ENCODE measurements at regions not wholly inside any gene's neighbourhood (a gene's known extent, or its start where the extent isn't known, plus 50 kb on each side); places are given as distances from the start of the nearest gene placed in this dataset.

DNA sequence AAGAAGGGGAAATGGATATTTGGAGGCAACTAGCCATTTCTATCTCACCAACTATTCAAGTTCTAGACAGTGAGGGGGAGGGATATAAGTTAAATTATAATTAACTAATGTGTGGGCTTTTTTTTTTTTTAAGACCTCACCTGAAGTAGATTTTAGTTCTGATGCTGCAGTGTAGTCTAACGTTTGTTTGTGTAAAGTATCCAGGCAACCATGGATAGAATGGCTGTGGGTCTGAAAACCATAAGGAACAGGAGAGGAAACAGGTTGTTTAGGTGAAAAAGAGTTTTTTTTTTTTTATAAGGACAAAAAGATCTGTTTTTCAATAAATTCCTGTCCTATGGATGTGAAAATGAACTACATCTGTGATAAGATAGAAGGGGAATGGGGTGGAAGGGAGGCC lies 262.4 kb upstream of the PLET1 start:
- Mint-ChIP-seq H3K27me3 (peaks cover 40 to 90% of the 10 kb centered on the region in 2 donors), H3K27ac (no peak overlapping the region), H3K4me3 (no peak overlapping the region), H3K4me1 (ENCODE audit: low read depth in 2 of 2) (no peaks in the 10 kb centered on the region), H3K36me3 (ENCODE audit: insufficient read depth) (no peaks in the 10 kb centered on the region), H3K9me3 (no peaks in the 10 kb centered on the region)
- ATAC-seq (replicated peaks) (no peak), DNase-seq (no peak)

DNA sequence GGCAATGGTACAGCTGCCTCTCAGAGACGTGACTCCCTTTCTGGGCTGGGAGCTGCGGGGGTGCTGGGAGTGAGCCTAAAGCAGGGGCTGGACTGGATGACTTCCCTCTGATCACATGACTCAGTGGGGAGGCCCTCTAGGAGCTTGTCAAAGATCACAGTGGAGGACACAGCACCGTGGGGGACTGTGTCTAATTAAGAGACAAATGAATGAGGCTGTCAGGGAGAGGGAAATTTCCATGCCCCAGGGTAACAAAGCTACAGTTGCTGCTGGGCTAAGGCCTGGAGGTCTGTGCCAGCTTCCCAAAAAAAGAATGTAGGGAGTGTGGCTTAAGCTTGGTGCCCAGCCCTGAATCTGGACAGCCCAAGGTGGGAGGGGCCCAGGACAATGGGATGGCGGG lies 262.8 kb upstream of the PLET1 start:
- H3K9me3 Mint-ChIP-seq = no peaks in the 10 kb centered on the region
- ATAC-seq (replicated peaks) (no peak), DNase-seq (no peak)
- H3K27me3 Mint-ChIP-seq = peaks cover 40 to 85% of the 10 kb centered on the region in 2 donors
- no peaks in the 10 kb centered on the region for H3K4me1 Mint-ChIP-seq (ENCODE audit: low read depth in 2 of 2)
- H3K36me3 Mint-ChIP-seq (ENCODE audit: insufficient read depth) = no peaks in the 10 kb centered on the region
- no peak overlapping the region for H3K4me3 Mint-ChIP-seq
- H3K27ac Mint-ChIP-seq = no peak overlapping the region

DNA sequence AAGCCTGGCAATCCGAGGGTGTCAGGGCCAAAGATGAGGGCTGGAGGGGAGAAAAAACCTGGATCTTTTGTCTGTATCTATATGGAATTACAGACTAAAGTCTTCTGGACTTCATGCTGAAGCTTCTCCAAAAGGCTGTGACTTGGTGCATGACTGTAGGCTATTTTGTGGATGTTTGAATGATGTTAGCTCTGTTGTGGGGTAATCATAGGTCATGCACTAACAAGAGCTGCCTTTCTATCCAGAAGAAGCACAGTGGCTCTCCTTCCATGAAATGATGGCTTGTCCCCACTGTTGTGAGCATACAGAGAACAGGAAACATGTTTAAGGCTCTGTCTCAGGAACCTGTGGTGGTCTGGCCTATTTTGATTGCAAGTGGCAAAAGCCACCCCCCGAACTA lies 263.3 kb upstream of the PLET1 start:
- Mint-ChIP-seq H3K27ac (no peak overlapping the region), H3K27me3 (peaks cover 41 to 85% of the 10 kb centered on the region in 2 donors), H3K36me3 (ENCODE audit: insufficient read depth) (no peaks in the 10 kb centered on the region), H3K9me3 (no peaks in the 10 kb centered on the region), H3K4me1 (ENCODE audit: low read depth in 2 of 2) (no peaks in the 10 kb centered on the region), H3K4me3 (no peak overlapping the region)
- no peak for ATAC-seq (replicated peaks)
- DNase-seq = no peak

DNA sequence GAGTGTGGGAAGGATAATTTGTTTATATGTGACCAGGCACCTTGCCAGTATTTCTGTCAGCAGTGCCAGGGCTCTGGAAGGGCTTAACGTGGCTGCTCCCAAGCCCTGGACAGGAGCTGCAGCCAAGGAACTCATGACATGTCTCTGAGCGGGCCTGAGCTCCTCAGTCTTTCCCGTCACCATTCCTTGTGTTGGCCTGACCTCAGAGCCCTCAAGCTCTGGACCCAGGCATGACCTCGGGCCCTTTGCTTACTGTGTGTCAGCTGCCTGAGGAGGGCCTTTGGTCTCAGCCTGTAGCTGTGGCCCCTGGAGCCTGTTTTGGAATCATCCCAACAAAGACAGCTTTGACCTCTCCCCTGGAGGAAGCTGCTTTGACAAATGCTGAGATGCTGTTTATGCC lies 264.1 kb upstream of the PLET1 start:
- H3K4me1 Mint-ChIP-seq (ENCODE audit: low read depth in 2 of 2) = no peaks in the 10 kb centered on the region
- peaks cover 41 to 83% of the 10 kb centered on the region in 2 donors for H3K27me3 Mint-ChIP-seq
- DNase-seq = no peak
- ATAC-seq (replicated peaks) = no peak
- no peak overlapping the region for H3K4me3 Mint-ChIP-seq
- H3K9me3 Mint-ChIP-seq = no peaks in the 10 kb centered on the region
- H3K36me3 Mint-ChIP-seq (ENCODE audit: insufficient read depth) = no peaks in the 10 kb centered on the region
- H3K27ac Mint-ChIP-seq = no peak overlapping the region

- Mint-ChIP-seq H3K4me3 (no peak overlapping the region), H3K4me1 (ENCODE audit: low read depth in 2 of 2) (no peaks in the 10 kb centered on the region), H3K27ac (no peak overlapping the region), H3K36me3 (ENCODE audit: insufficient read depth) (no peaks in the 10 kb centered on the region), H3K27me3 (peaks cover 41 to 79% of the 10 kb centered on the region in 2 donors), H3K9me3 (no peaks in the 10 kb centered on the region)
- DNase-seq (no peak), ATAC-seq (replicated peaks) (no peak)
Observed at GRCh38 chr11:112525270-112525669, 264.6 kb upstream of the PLET1 start.

DNA sequence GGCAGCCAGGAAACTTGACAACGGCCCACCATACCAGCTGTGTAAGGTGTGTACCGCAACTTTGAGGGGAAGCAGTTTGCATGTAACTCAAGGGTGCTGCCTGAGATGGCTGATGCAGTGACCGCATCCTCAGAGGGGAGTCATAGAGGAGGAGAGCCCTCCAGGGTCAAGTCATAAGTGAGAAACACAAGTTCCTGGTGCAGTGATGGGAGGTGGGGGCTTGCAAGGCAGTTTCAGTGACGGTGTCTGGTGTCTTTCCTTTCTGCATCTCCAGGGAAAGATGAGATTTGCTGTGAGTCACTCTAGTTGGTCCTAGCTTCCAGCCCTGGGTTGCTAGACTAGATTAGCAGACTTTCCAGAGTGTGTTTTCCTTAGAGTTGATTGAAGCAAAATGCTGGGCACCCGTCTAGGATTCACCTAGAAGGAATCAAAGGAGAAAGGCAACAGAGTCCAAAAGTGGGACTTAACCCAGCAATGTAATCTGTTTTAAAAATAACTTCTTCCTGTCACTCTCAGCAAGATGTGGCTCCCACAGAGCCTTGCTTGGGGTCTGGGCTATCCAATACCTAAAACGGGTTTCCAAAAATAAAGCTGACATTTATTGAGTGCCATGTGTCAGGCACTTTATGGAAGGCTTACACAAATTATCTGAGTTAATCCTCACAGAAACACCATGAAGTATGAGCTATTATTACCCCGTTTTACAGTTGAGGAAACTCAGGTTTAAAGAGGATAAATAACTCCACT lies 265.4 kb upstream of the PLET1 start:
- Mint-ChIP-seq H3K27me3 (peaks cover 41 to 71% of the 10 kb centered on the region in 2 donors), H3K4me3 (no peak overlapping the region), H3K4me1 (ENCODE audit: low read depth in 2 of 2) (no peaks in the 10 kb centered on the region), H3K27ac (no peak overlapping the region), H3K9me3 (no peaks in the 10 kb centered on the region), H3K36me3 (ENCODE audit: insufficient read depth) (no peaks in the 10 kb centered on the region)
- no peak for DNase-seq
- no peak for ATAC-seq (replicated peaks)

- no peak overlapping the region for H3K4me3 Mint-ChIP-seq
Observed at GRCh38 chr11:112526699-112527416, 266.2 kb upstream of the PLET1 start.

DNA sequence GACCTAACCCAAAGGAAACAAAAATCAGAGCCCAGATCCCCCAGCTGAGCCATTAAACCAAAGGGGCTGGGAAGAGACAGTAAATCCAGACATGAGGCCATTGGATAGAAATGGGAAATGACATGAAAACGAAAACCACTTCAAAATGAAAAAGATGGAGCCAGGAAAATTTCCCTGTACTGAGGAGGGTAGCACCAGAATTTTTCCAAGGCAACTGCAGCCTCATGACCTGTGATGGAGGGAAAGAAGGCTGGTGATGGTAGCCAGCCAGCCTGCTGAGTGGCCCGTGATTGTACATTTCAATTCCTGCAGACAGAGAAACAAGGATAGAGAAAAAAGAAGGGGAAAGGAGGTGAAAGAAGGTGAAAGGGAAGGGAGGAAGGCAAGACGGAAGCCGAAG lies 268.4 kb upstream of the PLET1 start:
- H3K27me3 Mint-ChIP-seq = peaks cover 32 to 65% of the 10 kb centered on the region in 2 donors
- no peak for ATAC-seq (replicated peaks)

More at GRCh38 chr11:112526699-112527416, 266.2 kb upstream of the PLET1 start:
- no peak for ATAC-seq (replicated peaks)
- Mint-ChIP-seq H3K4me1 (ENCODE audit: low read depth in 2 of 2) (no peaks in the 10 kb centered on the region), H3K9me3 (no peaks in the 10 kb centered on the region), H3K27ac (peak overlapping the region in 1 of 2 donors; percentile 13), H3K36me3 (ENCODE audit: insufficient read depth) (no peaks in the 10 kb centered on the region), H3K27me3 (peaks cover 37 to 69% of the 10 kb centered on the region in 2 donors)
- DNase-seq = no peak

GRCh38 chr11:112532506-112532905 lies 271.8 kb upstream of the PLET1 start:
- no peak for DNase-seq

More for the DNA sequence above, 268.4 kb upstream of the PLET1 start:
- no peaks in the 10 kb centered on the region for H3K36me3 Mint-ChIP-seq (ENCODE audit: insufficient read depth)
- no peaks in the 10 kb centered on the region for H3K9me3 Mint-ChIP-seq
- no peak overlapping the region for H3K4me3 Mint-ChIP-seq
- no peaks in the 10 kb centered on the region for H3K4me1 Mint-ChIP-seq (ENCODE audit: low read depth in 2 of 2)
- no peak for DNase-seq
- no peak overlapping the region for H3K27ac Mint-ChIP-seq

GRCh38 chr11:112533682-112534081 lies 273.0 kb upstream of the PLET1 start:
- DNase-seq (no peak), ATAC-seq (replicated peaks) (no peak)
- Mint-ChIP-seq H3K27ac (no peak overlapping the region), H3K27me3 (peaks cover 43 to 75% of the 10 kb centered on the region in 2 donors), H3K4me3 (no peak overlapping the region), H3K4me1 (ENCODE audit: low read depth in 2 of 2) (no peaks in the 10 kb centered on the region), H3K9me3 (no peaks in the 10 kb centered on the region), H3K36me3 (ENCODE audit: insufficient read depth) (no peaks in the 10 kb centered on the region)

More at GRCh38 chr11:112532506-112532905, 271.8 kb upstream of the PLET1 start:
- Mint-ChIP-seq H3K4me1 (ENCODE audit: low read depth in 2 of 2) (no peaks in the 10 kb centered on the region), H3K9me3 (no peaks in the 10 kb centered on the region), H3K27ac (no peak overlapping the region), H3K4me3 (no peak overlapping the region), H3K27me3 (peaks cover 35 to 68% of the 10 kb centered on the region in 2 donors), H3K36me3 (ENCODE audit: insufficient read depth) (no peaks in the 10 kb centered on the region)
- no peak for ATAC-seq (replicated peaks)

DNA sequence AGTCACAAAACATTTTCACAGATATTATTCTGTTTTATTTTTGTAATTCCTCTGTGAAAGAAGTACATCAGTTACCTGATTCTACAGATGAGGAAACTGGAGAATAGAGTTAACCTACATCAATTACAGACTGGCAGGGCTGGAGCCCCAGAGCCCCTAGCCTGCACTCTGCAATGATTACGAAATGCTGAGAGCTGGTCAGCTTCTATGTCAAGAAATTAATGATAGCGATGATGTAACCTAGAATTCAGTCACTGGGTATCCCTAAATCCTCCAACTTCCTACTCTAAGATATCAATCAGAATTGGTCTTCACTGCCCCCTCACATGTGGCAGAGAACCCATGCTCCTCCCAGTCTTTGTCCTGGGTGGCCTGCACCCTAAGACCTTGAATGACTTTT lies 273.5 kb upstream of the PLET1 start:
- Mint-ChIP-seq H3K27ac (no peak overlapping the region), H3K4me3 (no peak overlapping the region), H3K9me3 (no peaks in the 10 kb centered on the region), H3K4me1 (ENCODE audit: low read depth in 2 of 2) (no peaks in the 10 kb centered on the region), H3K36me3 (ENCODE audit: insufficient read depth) (no peaks in the 10 kb centered on the region), H3K27me3 (peaks cover 43 to 75% of the 10 kb centered on the region in 2 donors)
- DNase-seq (no peak), ATAC-seq (replicated peaks) (no peak)

GRCh38 chr11:112537026-112537425 lies 276.4 kb upstream of the PLET1 start:
- peaks cover 54 to 72% of the 10 kb centered on the region in 2 donors for H3K27me3 Mint-ChIP-seq
- H3K4me1 Mint-ChIP-seq (ENCODE audit: low read depth in 2 of 2) = peaks cover 0 to 3% of the 10 kb centered on the region in 2 donors
- H3K9me3 Mint-ChIP-seq = no peaks in the 10 kb centered on the region
- no peak overlapping the region for H3K27ac Mint-ChIP-seq
- H3K4me3 Mint-ChIP-seq = no peak overlapping the region
- no peak for DNase-seq
- ATAC-seq (replicated peaks) = no peak
- no peaks in the 10 kb centered on the region for H3K36me3 Mint-ChIP-seq (ENCODE audit: insufficient read depth)

GRCh38 chr11:112537846-112538330 lies 277.2 kb upstream of the PLET1 start:
- no peaks in the 10 kb centered on the region for H3K36me3 Mint-ChIP-seq (ENCODE audit: insufficient read depth)
- peaks cover 0 to 3% of the 10 kb centered on the region in 2 donors for H3K4me1 Mint-ChIP-seq (ENCODE audit: low read depth in 2 of 2)
- no peaks in the 10 kb centered on the region for H3K9me3 Mint-ChIP-seq
- no peak overlapping the region for H3K4me3 Mint-ChIP-seq
- DNase-seq = no peak
- peaks cover 54 to 70% of the 10 kb centered on the region in 2 donors for H3K27me3 Mint-ChIP-seq
- no peak overlapping the region for H3K27ac Mint-ChIP-seq
- ATAC-seq (replicated peaks) = no peak
